ENCODE measurements at regions not wholly inside any gene's neighbourhood (a gene's known extent, or its start where the extent isn't known, plus 50 kb on each side); places are given as distances from the start of the nearest gene placed in this dataset.

- H3K4me3 ChIP-seq (replicated peaks in 1 of 2; ENCODE audit: low read depth in 2 of 2, low read length in 2 of 2) = no peak overlapping the region
- no peak for DNase-seq (ENCODE audit: low read depth in 2 of 2)
- TF ChIP-seq, protein P1, sequence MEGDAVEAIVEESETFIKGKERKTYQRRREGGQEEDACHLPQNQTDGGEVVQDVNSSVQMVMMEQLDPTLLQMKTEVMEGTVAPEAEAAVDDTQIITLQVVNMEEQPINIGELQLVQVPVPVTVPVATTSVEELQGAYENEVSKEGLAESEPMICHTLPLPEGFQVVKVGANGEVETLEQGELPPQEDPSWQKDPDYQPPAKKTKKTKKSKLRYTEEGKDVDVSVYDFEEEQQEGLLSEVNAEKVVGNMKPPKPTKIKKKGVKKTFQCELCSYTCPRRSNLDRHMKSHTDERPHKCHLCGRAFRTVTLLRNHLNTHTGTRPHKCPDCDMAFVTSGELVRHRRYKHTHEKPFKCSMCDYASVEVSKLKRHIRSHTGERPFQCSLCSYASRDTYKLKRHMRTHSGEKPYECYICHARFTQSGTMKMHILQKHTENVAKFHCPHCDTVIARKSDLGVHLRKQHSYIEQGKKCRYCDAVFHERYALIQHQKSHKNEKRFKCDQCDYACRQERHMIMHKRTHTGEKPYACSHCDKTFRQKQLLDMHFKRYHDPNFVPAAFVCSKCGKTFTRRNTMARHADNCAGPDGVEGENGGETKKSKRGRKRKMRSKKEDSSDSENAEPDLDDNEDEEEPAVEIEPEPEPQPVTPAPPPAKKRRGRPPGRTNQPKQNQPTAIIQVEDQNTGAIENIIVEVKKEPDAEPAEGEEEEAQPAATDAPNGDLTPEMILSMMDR (IDR thresholded peaks at IDR 0.05; ENCODE audit: low read depth, low read length) = no peak
Observed at GRCh38 chr5:3023656-3024055, 272.2 kb upstream of the IRX2 start.

GRCh38 chr5:3022665-3023064, 271.2 kb upstream of the IRX2 start:
- no peak overlapping the region for H3K4me3 ChIP-seq (replicated peaks in 1 of 2; ENCODE audit: low read depth in 2 of 2, low read length in 2 of 2)
- DNase-seq (ENCODE audit: low read depth in 2 of 2) = no peak
- TF ChIP-seq, protein P1 (IDR thresholded peaks at IDR 0.05; ENCODE audit: low read depth, low read length) = no peak

GRCh38 chr5:3020426-3020825, 268.9 kb upstream of the IRX2 start:
- DNase-seq (ENCODE audit: low read depth in 2 of 2) = no peak
- no peak overlapping the region for H3K4me3 ChIP-seq (replicated peaks in 1 of 2; ENCODE audit: low read depth in 2 of 2, low read length in 2 of 2)
- TF ChIP-seq, protein P1 (IDR thresholded peaks at IDR 0.05; ENCODE audit: low read depth, low read length) = no peak

DNA sequence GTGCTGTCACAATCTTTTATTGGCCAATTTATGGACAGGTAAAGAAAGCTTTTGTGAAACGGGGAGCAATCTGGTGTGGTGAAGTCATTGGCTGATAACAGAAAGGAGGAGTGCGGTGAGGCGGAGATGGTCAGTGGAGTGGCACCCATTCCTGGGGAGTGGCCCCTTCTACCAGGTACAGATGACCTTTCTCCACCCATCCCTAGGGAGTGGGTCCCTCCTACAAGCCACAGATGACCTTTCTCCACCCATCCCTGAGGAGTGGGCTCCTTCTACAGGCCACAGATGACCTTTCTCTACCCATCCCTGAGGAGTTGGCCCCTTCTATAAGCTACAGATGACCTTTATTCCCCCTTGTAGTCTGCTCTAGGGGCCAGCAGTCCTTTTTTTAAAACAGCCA, 267.6 kb upstream of the IRX2 start:
- TF ChIP-seq, protein P1 (IDR thresholded peaks at IDR 0.05; ENCODE audit: low read depth, low read length) = no peak
- no peak for DNase-seq (ENCODE audit: low read depth in 2 of 2)
- H3K4me3 ChIP-seq (replicated peaks in 1 of 2; ENCODE audit: low read depth in 2 of 2, low read length in 2 of 2) = no peak overlapping the region

DNA sequence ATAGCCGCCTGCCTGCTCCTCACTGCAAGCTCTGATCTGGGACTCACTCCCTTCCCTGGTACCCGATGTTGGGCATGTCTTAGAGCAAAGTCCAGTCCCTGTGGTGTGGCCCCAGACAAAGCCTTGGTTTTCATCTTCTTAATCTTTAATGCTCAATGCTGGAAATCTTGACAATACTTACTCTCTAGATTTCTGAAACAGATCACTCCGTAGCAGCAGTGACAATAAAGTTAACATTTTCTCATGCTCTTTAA, 260.2 kb upstream of the IRX2 start:
- TF ChIP-seq, protein P1 (IDR thresholded peaks at IDR 0.05; ENCODE audit: low read depth, low read length) = no peak
- no peak for DNase-seq (ENCODE audit: low read depth in 2 of 2)
- H3K4me3 ChIP-seq (replicated peaks in 1 of 2; ENCODE audit: low read depth in 2 of 2, low read length in 2 of 2) = no peak overlapping the region

DNA sequence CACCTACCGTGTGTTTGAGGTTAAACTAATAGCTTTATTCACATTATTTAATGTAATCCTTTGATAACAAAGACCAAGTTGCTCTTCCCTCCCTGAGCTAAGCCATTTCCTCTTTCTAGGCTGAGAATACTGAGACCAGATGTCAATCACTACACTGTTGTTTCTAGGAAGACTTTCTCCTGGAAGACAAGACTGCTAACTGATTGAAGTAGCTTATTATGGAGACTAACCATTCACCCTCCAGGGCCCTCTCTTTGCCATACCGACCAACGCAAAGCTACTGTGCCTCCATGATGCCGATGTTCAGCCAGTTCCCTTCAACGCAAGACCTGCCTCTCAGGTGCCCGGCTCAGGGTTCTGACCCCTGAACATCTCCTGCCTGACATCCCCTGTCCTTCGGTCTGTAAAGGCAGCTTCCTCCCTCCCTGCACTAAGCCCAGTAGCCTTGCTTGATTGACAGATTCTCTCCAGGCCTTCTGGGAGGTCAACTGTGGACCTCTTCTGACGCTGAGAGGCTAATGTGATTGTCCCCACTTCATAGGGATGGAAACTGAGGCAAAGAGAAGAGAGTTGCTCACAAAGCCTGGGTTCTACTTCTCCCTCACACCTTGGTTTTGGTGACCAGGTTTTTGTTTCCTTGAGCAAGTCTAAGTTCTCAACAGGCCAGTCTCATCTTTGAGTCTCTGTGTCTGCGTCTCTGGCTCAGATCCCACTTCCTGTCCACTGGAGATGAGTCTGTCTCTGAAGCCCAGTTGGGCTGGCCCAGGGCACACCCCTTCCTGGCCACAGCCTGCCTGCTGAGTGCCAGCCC, 259.7 kb upstream of the IRX2 start:
- TF ChIP-seq, protein P1 (IDR thresholded peaks at IDR 0.05; ENCODE audit: low read depth, low read length) = no peak
- no peak for DNase-seq (ENCODE audit: low read depth in 2 of 2)

More for the DNA sequence above, 259.7 kb upstream of the IRX2 start:
- H3K4me3 ChIP-seq (replicated peaks in 1 of 2; ENCODE audit: low read depth in 2 of 2, low read length in 2 of 2) = no peak overlapping the region

Measured in cardiac fibroblast (primary cell).